ENCODE measurements at regions not wholly inside any gene's neighbourhood (a gene's known extent, or its start where the extent isn't known, plus 50 kb on each side); places are given as distances from the start of the nearest gene placed in this dataset.

- H3K4me3 ChIP-seq (ENCODE audit: low read length): no peak overlapping the region
- no peaks in the 10 kb centered on the region for H3K27me3 ChIP-seq (ENCODE audit: low read depth, low read length)
- H3K4me1 ChIP-seq (ENCODE audit: low read length): peaks cover 6% of the 10 kb centered on the region; the same call in 1 of the 2 replicates
- H3K27ac ChIP-seq (ENCODE audit: low read length): no peak overlapping the region
- no peaks in the 10 kb centered on the region; the same call in 1 of the 2 replicates for H3K9me3 ChIP-seq (ENCODE audit: insufficient read depth, low read length)
- no peaks in the 10 kb centered on the region for H3K36me3 ChIP-seq (replicated peaks; ENCODE audit: low read depth, low read length)
- no peak overlapping the region for H3K4me2 ChIP-seq (ENCODE audit: low read length)
- H4K20me1 ChIP-seq (ENCODE audit: insufficient read depth, low read length): no peaks in the 10 kb centered on the region
- TF ChIP-seq CTCF (IDR thresholded peaks at IDR 0.05; ENCODE audit: low read depth, low read length): no peak
- TF ChIP-seq EZH2phosphoT487 (IDR thresholded peaks at IDR 0.05; ENCODE audit: low read depth): no peak
- no peak overlapping the region for H3K9ac ChIP-seq (ENCODE audit: low read length)
- no peak overlapping the region for H2AFZ ChIP-seq (ENCODE audit: low read depth, low read length)
- H3K79me2 ChIP-seq (ENCODE audit: low read length): no peaks in the 10 kb centered on the region
These were observed 285.1 kb downstream of the DTWD2 start for GRCh38 chr5:118703241-118703640.

GRCh38 chr5:118701791-118702190 is 286.6 kb downstream of the DTWD2 start:
- Histone ChIP-seq H3K4me1 (ENCODE audit: low read length) (peaks cover 6% of the 10 kb centered on the region; the same call in 1 of the 2 replicates), H3K9me3 (ENCODE audit: insufficient read depth, low read length) (no peaks in the 10 kb centered on the region), H3K4me2 (ENCODE audit: low read length) (no peak overlapping the region), H3K4me3 (ENCODE audit: low read length) (no peak overlapping the region), H3K27ac (ENCODE audit: low read length) (no peak overlapping the region), H3K36me3 (replicated peaks; ENCODE audit: low read depth, low read length) (no peaks in the 10 kb centered on the region), H2AFZ (ENCODE audit: low read depth, low read length) (no peak overlapping the region), H3K27me3 (ENCODE audit: low read depth, low read length) (no peaks in the 10 kb centered on the region), H3K79me2 (ENCODE audit: low read length) (no peaks in the 10 kb centered on the region), H4K20me1 (ENCODE audit: insufficient read depth, low read length) (no peaks in the 10 kb centered on the region), H3K9ac (ENCODE audit: low read length) (no peak overlapping the region)
- TF ChIP-seq EZH2phosphoT487 (IDR thresholded peaks at IDR 0.05; ENCODE audit: low read depth) (no peak), CTCF (IDR thresholded peaks at IDR 0.05; ENCODE audit: low read depth, low read length) (no peak)

GRCh38 chr5:118700510-118700909 is 287.8 kb downstream of the DTWD2 start:
- TF ChIP-seq CTCF (IDR thresholded peaks at IDR 0.05; ENCODE audit: low read depth, low read length): no peak
- TF ChIP-seq EZH2phosphoT487 (IDR thresholded peaks at IDR 0.05; ENCODE audit: low read depth): no peak

GRCh38 chr5:118698774-118699173 is 289.6 kb downstream of the DTWD2 start:
- no peaks in the 10 kb centered on the region for H4K20me1 ChIP-seq (ENCODE audit: insufficient read depth, low read length)
- no peaks in the 10 kb centered on the region for H3K9me3 ChIP-seq (ENCODE audit: insufficient read depth, low read length)
- H3K4me2 ChIP-seq (ENCODE audit: low read length): 0 out of 2 replicates have a peak overlapping the region, but pooled peaks have one; percentile 7
- H3K36me3 ChIP-seq (replicated peaks; ENCODE audit: low read depth, low read length): no peaks in the 10 kb centered on the region
- H3K27me3 ChIP-seq (ENCODE audit: low read depth, low read length): no peaks in the 10 kb centered on the region
- H3K4me3 ChIP-seq (ENCODE audit: low read length): no peak overlapping the region
- H2AFZ ChIP-seq (ENCODE audit: low read depth, low read length): 0 out of 2 replicates have a peak overlapping the region, but pooled peaks have one; percentile 31
- TF ChIP-seq CTCF (IDR thresholded peaks at IDR 0.05; ENCODE audit: low read depth, low read length) (peak; percentile 48), EZH2phosphoT487 (IDR thresholded peaks at IDR 0.05; ENCODE audit: low read depth) (no peak)
- no peak overlapping the region for H3K9ac ChIP-seq (ENCODE audit: low read length)
- H3K4me1 ChIP-seq (ENCODE audit: low read length): peaks cover 6% of the 10 kb centered on the region; the same call in 1 of the 2 replicates
- no peak overlapping the region for H3K27ac ChIP-seq (ENCODE audit: low read length)
- H3K79me2 ChIP-seq (ENCODE audit: low read length): no peaks in the 10 kb centered on the region

More at GRCh38 chr5:118700510-118700909, 287.8 kb downstream of the DTWD2 start:
- Histone ChIP-seq H3K4me2 (ENCODE audit: low read length) (no peak overlapping the region), H3K9me3 (ENCODE audit: insufficient read depth, low read length) (no peaks in the 10 kb centered on the region), H3K4me1 (ENCODE audit: low read length) (peaks cover 6% of the 10 kb centered on the region; the same call in 1 of the 2 replicates), H3K27ac (ENCODE audit: low read length) (no peak overlapping the region), H4K20me1 (ENCODE audit: insufficient read depth, low read length) (no peaks in the 10 kb centered on the region), H3K79me2 (ENCODE audit: low read length) (no peaks in the 10 kb centered on the region), H3K36me3 (replicated peaks; ENCODE audit: low read depth, low read length) (no peaks in the 10 kb centered on the region), H3K4me3 (ENCODE audit: low read length) (no peak overlapping the region), H3K9ac (ENCODE audit: low read length) (no peak overlapping the region), H3K27me3 (ENCODE audit: low read depth, low read length) (no peaks in the 10 kb centered on the region), H2AFZ (ENCODE audit: low read depth, low read length) (no peak overlapping the region)

All from OCI-LY3 (cell line).